WTC11 (cell line): ENCODE measurements at regions not wholly inside any gene's neighbourhood (a gene's known extent, or its start where the extent isn't known, plus 50 kb on each side); places are given as distances from the start of the nearest gene placed in this dataset.

ENCODE experiments used
- ATAC-seq: fragments of 200-7000 bp; cut with Tn5 transposase; 2 replicates; pipeline ENCODE4 v1.10.0; 2021; ENCODE audit warnings: mild to moderate bottlenecking, moderate library complexity
- CTCF ChIA-PET: fragments of 300-600 bp; sonication (Branson Sonifier 250); formaldehyde crosslinking; loops from one replicate; lab custom pipeline; 2021; ENCODE audit warnings: antibody characterized with exemption; lab: Charles Lee
- POLR2A ChIA-PET: fragments of 350-600 bp; sonication (Branson Sonifier 250); formaldehyde crosslinking; loops from one replicate; lab custom pipeline; 2021; ENCODE audit warnings: antibody characterized with exemption; lab: Charles Lee
- DNase-seq: peaks from one replicate; pipeline ENCODE4 v3.0.0; 2021; ENCODE audit warnings: low spot score
- H3K27ac Mint-ChIP-seq: 2 replicates; pipeline ENCODE4 v1.8.0; 2021; ENCODE audit warnings: mixed read lengths
- H3K27me3 Mint-ChIP-seq: 2 replicates; pipeline ENCODE4 v1.8.0; 2021; ENCODE audit warnings: low read depth, mild to moderate bottlenecking, moderate library complexity, mixed read lengths
- H3K36me3 Mint-ChIP-seq: 2 replicates; pipeline ENCODE4 v1.8.0; 2021; ENCODE audit warnings: mixed read lengths
- H3K4me1 Mint-ChIP-seq: 2 replicates; pipeline ENCODE4 v1.8.0; 2022; ENCODE audit warnings: mixed read lengths
- H3K4me3 Mint-ChIP-seq: 2 replicates; pipeline ENCODE4 v1.8.0; 2021; ENCODE audit warnings: mild to moderate bottlenecking, moderate library complexity, mixed read lengths
- H3K9me3 Mint-ChIP-seq: 2 replicates; pipeline ENCODE4 v1.8.0; 2021; ENCODE audit warnings: mixed read lengths
- ESRRA ChIP-seq: sonication (generic); formaldehyde crosslinking; IDR thresholded peaks from 2 replicates; pipeline ENCODE4 v1.8.1; 2022; ENCODE audit warnings: mild to moderate bottlenecking, missing genetic modification reagents, borderline replicate concordance
- ETV6 ChIP-seq: sonication (generic); formaldehyde crosslinking; IDR thresholded peaks from 2 replicates; pipeline ENCODE4 v1.8.1; 2022; ENCODE audit warnings: mild to moderate bottlenecking, missing genetic modification reagents
- HMGA2 ChIP-seq: fragments of 250-450 bp; sonication (Bioruptor Pico); IDR thresholded peaks from 2 replicates; pipeline ENCODE4 v1.4.0; 2021; ENCODE audit warnings: mild to moderate bottlenecking, moderate library complexity
- NFATC4 ChIP-seq: fragments of 250-450 bp; sonication (Bioruptor Pico); IDR thresholded peaks from 2 replicates; pipeline ENCODE4 v1.9.0; 2021; ENCODE audit warnings: mild to moderate bottlenecking
- NFE2L1 ChIP-seq: sonication (generic); formaldehyde crosslinking; IDR thresholded peaks from 2 replicates; pipeline ENCODE4 v1.8.1; 2023; ENCODE audit warnings: missing genetic modification reagents
- RORB ChIP-seq: fragments of 250-450 bp; sonication (Bioruptor Pico); IDR thresholded peaks from 2 replicates; pipeline ENCODE4 v1.9.0; 2021; ENCODE audit warnings: mild to moderate bottlenecking
- TP53 ChIP-seq: sonication (generic); formaldehyde crosslinking; IDR thresholded peaks from 2 replicates; pipeline ENCODE4 v1.8.1; 2023; ENCODE audit warnings: mild to moderate bottlenecking, missing genetic modification reagents
- ZNF263 ChIP-seq: sonication (generic); formaldehyde crosslinking; IDR thresholded peaks from 2 replicates; pipeline ENCODE4 v1.8.1; 2022; ENCODE audit warnings: low read depth, mild to moderate bottlenecking, moderate library complexity, missing genetic modification reagents
- ZNF423 ChIP-seq: fragments of 250-450 bp; sonication (Bioruptor Pico); IDR thresholded peaks from 2 replicates; pipeline ENCODE4 v2.1.2; 2022; ENCODE audit warnings: mild to moderate bottlenecking, moderate library complexity
- TF ChIP-seq, protein P1 (sequence below): sonication (generic); formaldehyde crosslinking; IDR thresholded peaks from 2 replicates; pipeline ENCODE4 v1.8.1; 2023; ENCODE audit warnings: mild to moderate bottlenecking, missing genetic modification reagents, borderline replicate concordance
- TF ChIP-seq, protein P2 (sequence below): fragments of 250-450 bp; sonication (Bioruptor Pico); IDR thresholded peaks from 2 replicates; pipeline ENCODE4 v1.9.0; 2021; ENCODE audit warnings: mild to moderate bottlenecking, borderline replicate concordance
- TF ChIP-seq, protein P3 (sequence below): fragments of 250-450 bp; sonication (Bioruptor Pico); IDR thresholded peaks from 2 replicates; pipeline ENCODE4 v1.9.0; 2021; ENCODE audit warnings: mild to moderate bottlenecking

DNA sequence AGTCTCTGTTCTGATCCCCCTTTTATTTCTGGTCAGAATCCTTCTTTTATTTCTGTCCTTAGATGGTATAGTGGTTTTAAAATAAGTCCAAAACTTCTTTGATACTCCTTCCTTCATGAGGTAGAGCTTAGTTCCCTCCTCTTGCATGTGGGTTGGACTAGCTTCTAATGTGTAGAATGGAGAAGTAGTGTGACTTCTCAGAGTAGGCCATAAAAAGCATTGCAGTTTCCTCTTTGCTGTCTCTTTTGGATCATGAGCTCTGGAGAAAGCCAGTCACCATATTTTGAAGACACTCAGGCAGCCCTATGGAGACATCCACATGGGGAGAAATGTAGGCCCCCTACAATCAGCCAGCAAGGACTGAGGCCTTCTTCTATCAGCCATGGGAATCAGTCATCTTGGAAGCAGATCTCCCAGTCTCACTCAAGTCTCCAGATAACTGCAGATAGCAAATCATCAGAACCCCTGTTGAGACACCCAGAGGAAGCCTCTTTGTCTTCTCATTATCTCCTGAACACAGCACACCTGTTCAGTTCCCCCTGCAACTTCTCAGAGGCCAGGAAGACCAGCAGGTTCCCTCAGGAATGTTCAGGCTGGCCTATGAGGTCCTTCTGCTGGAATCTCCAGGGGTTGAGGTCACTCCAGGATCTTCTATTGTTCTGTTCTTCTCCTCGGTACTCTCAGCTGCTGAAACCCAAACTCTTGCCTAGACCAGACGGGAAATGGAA lies 511.9 kb upstream of the ZMIZ1 start:
- no peak overlapping the region for H3K4me3 Mint-ChIP-seq
- CTCF ChIA-PET, result no interaction called here
- 0 out of 2 replicates have a peak, but pooled peaks have one; percentile 10 for TF ChIP-seq ZNF423 (CRISPR knock-in tag)
- TF ChIP-seq, protein P1, sequence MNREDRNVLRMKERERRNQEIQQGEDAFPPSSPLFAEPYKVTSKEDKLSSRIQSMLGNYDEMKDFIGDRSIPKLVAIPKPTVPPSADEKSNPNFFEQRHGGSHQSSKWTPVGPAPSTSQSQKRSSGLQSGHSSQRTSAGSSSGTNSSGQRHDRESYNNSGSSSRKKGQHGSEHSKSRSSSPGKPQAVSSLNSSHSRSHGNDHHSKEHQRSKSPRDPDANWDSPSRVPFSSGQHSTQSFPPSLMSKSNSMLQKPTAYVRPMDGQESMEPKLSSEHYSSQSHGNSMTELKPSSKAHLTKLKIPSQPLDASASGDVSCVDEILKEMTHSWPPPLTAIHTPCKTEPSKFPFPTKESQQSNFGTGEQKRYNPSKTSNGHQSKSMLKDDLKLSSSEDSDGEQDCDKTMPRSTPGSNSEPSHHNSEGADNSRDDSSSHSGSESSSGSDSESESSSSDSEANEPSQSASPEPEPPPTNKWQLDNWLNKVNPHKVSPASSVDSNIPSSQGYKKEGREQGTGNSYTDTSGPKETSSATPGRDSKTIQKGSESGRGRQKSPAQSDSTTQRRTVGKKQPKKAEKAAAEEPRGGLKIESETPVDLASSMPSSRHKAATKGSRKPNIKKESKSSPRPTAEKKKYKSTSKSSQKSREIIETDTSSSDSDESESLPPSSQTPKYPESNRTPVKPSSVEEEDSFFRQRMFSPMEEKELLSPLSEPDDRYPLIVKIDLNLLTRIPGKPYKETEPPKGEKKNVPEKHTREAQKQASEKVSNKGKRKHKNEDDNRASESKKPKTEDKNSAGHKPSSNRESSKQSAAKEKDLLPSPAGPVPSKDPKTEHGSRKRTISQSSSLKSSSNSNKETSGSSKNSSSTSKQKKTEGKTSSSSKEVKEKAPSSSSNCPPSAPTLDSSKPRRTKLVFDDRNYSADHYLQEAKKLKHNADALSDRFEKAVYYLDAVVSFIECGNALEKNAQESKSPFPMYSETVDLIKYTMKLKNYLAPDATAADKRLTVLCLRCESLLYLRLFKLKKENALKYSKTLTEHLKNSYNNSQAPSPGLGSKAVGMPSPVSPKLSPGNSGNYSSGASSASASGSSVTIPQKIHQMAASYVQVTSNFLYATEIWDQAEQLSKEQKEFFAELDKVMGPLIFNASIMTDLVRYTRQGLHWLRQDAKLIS (CRISPR knock-in tag), result no peak
- TF ChIP-seq, all 79 proteins: peak for 1
- no peak for DNase-seq
- Mint-ChIP-seq H3K4me1 (peaks cover 54% of the 10 kb centered on the region), H3K9me3 (peaks cover 16% of the 10 kb centered on the region), H3K27me3 (peaks cover 3% of the 10 kb centered on the region; the same call in 1 of the 2 replicates), H3K36me3 (no peaks in the 10 kb centered on the region), H3K27ac (no peak overlapping the region)
- POLR2A ChIA-PET, result no interaction called here
- ATAC-seq, result no peak

DNA sequence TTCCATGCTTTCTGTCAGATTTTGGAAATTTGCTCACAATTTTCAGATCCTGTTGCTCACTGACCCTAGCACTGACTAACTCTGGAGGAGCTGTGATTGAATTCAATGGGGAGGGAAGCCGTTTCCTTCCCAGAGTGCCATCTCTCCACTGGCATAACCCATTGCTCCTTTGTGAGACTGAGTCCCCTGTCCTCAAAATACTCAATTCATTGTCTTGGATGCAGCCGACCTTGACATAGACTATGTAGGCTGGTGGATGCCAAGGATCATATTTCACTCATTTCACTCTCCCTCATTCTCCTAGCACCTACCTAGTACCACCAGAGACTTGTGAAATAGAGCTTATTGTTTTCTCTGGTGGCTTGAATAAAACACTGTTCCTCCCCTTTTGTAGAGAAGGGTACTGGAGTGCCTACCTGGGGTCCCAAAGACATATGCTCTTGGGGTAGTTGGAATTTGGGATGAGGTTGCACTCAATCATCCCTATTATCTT lies 511.3 kb upstream of the ZMIZ1 start:
- H3K4me1 Mint-ChIP-seq, result peaks cover 48% of the 10 kb centered on the region
- no peak overlapping the region for H3K27ac Mint-ChIP-seq
- peaks cover 16% of the 10 kb centered on the region for H3K9me3 Mint-ChIP-seq
- DNase-seq, result no peak
- H3K27me3 Mint-ChIP-seq, result peaks cover 4% of the 10 kb centered on the region; the same call in 1 of the 2 replicates
- ATAC-seq, result no peak
- no peaks in the 10 kb centered on the region for H3K36me3 Mint-ChIP-seq
- POLR2A ChIA-PET, result no interaction called here
- CTCF ChIA-PET, result no interaction called here
- TF ChIP-seq, protein P2, sequence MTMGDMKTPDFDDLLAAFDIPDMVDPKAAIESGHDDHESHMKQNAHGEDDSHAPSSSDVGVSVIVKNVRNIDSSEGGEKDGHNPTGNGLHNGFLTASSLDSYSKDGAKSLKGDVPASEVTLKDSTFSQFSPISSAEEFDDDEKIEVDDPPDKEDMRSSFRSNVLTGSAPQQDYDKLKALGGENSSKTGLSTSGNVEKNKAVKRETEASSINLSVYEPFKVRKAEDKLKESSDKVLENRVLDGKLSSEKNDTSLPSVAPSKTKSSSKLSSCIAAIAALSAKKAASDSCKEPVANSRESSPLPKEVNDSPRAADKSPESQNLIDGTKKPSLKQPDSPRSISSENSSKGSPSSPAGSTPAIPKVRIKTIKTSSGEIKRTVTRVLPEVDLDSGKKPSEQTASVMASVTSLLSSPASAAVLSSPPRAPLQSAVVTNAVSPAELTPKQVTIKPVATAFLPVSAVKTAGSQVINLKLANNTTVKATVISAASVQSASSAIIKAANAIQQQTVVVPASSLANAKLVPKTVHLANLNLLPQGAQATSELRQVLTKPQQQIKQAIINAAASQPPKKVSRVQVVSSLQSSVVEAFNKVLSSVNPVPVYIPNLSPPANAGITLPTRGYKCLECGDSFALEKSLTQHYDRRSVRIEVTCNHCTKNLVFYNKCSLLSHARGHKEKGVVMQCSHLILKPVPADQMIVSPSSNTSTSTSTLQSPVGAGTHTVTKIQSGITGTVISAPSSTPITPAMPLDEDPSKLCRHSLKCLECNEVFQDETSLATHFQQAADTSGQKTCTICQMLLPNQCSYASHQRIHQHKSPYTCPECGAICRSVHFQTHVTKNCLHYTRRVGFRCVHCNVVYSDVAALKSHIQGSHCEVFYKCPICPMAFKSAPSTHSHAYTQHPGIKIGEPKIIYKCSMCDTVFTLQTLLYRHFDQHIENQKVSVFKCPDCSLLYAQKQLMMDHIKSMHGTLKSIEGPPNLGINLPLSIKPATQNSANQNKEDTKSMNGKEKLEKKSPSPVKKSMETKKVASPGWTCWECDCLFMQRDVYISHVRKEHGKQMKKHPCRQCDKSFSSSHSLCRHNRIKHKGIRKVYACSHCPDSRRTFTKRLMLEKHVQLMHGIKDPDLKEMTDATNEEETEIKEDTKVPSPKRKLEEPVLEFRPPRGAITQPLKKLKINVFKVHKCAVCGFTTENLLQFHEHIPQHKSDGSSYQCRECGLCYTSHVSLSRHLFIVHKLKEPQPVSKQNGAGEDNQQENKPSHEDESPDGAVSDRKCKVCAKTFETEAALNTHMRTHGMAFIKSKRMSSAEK, result no peak
- TF ChIP-seq, protein P1 (CRISPR knock-in tag), result no peak
- TF ChIP-seq HMGA2 (CRISPR knock-in tag), result no peak
- TF ChIP-seq ESRRA, result no peak
- TF ChIP-seq NFE2L1, result no peak
- TF ChIP-seq TP53, result no peak
- no peak for TF ChIP-seq ETV6 (CRISPR knock-in tag)
- TF ChIP-seq, protein P3, sequence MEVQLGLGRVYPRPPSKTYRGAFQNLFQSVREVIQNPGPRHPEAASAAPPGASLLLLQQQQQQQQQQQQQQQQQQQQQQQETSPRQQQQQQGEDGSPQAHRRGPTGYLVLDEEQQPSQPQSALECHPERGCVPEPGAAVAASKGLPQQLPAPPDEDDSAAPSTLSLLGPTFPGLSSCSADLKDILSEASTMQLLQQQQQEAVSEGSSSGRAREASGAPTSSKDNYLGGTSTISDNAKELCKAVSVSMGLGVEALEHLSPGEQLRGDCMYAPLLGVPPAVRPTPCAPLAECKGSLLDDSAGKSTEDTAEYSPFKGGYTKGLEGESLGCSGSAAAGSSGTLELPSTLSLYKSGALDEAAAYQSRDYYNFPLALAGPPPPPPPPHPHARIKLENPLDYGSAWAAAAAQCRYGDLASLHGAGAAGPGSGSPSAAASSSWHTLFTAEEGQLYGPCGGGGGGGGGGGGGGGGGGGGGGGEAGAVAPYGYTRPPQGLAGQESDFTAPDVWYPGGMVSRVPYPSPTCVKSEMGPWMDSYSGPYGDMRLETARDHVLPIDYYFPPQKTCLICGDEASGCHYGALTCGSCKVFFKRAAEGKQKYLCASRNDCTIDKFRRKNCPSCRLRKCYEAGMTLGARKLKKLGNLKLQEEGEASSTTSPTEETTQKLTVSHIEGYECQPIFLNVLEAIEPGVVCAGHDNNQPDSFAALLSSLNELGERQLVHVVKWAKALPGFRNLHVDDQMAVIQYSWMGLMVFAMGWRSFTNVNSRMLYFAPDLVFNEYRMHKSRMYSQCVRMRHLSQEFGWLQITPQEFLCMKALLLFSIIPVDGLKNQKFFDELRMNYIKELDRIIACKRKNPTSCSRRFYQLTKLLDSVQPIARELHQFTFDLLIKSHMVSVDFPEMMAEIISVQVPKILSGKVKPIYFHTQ (CRISPR knock-in tag), result no peak
- TF ChIP-seq RORB (CRISPR knock-in tag), result no peak
- TF ChIP-seq ZNF263 (CRISPR knock-in tag), result no peak
- TF ChIP-seq NFATC4 (CRISPR knock-in tag), result no peak
- TF ChIP-seq, all 79 proteins: peak for 0
- H3K4me3 Mint-ChIP-seq, result no peak overlapping the region
